Thyroid gland (tissue), 4 donors: ENCODE measurements at regions not wholly inside any gene's neighbourhood (a gene's known extent, or its start where the extent isn't known, plus 50 kb on each side); places are given as distances from the start of the nearest gene placed in this dataset.

Experiments
- DNase-seq, 2 donors: peaks; one replicate each; pipeline ENCODE4 v3.0.0-alpha.2; 2019
- H3K27ac ChIP-seq, 3 donors: fragments of 200-600 bp; sonication (generic); 1 replicate in 2 of 3; 2 replicates in 1 of 3; pipeline ENCODE4 v1.5.1; 2016 to 2019; ENCODE audit warnings: mild to moderate bottlenecking in 1 of 3, moderate library complexity in 1 of 3
- H3K27me3 ChIP-seq: fragments of 200-600 bp; sonication (generic); one replicate; pipeline ENCODE4 v1.5.1; 2019
- H3K36me3 ChIP-seq, 2 donors: fragments of 200-600 bp; sonication (generic); one replicate each; pipeline ENCODE4 v1.5.1; 2016 to 2019
- H3K4me1 ChIP-seq, 2 donors: fragments of 200-600 bp; sonication (generic); one replicate each; pipeline ENCODE4 v1.5.1; 2017 to 2019
- H3K4me3 ChIP-seq, 3 donors: fragments of 200-600 bp; sonication (generic); replicated peaks in 1 of 3; 1 replicate in 2 of 3; 2 replicates in 1 of 3; pipeline ENCODE4 v1.5.1; 2016; ENCODE audit warnings: mild to moderate bottlenecking in 1 of 3
- H3K9me3 ChIP-seq: fragments of 200-600 bp; sonication (generic); one replicate; pipeline ENCODE4 v1.5.1; 2017
- CTCF ChIP-seq, 6 experiments: fragments of 200-600 bp in 3 of 6; fragments of 450-650 bp in 3 of 6; sonication (generic) in 3 of 6; IDR thresholded peaks; one replicate each; pipeline ENCODE4 v1.5.1; 2016 to 2019; ENCODE audit warnings: antibody characterized with exemption in 6 of 6, mild to moderate bottlenecking in 2 of 6, inconsistent platforms in 1 of 6, moderate library complexity in 1 of 6
- POLR2A ChIP-seq, 2 donors: fragments of 450-650 bp; IDR thresholded peaks; one replicate each; pipeline ENCODE4 v1.6.1; 2017; ENCODE audit warnings: antibody characterized with exemption in 2 of 2, mild to moderate bottlenecking in 2 of 2, moderate library complexity in 1 of 2
- WGBS, 2 donors: methylation state at CpG; one replicate each; pipeline ENCODE4 v1.1.5; 2017; 5-methylcytosine and 5-hydroxymethylcytosine counted together
- intact Hi-C: fragments of 100-400 bp; cut with DNase I; formaldehyde crosslinking; loops from one replicate; pipeline ENCODE4 v1.15.1; 2023

GRCh38 chr3:80434366-80434765 lies 666.6 kb upstream of the ROBO1 start:
- Histone ChIP-seq H3K27me3 (no peaks in the 10 kb centered on the region), H3K4me3 (no peak overlapping the region), H3K9me3 (no peaks in the 10 kb centered on the region), H3K36me3 (no peaks in the 10 kb centered on the region), H3K4me1 (no peaks in the 10 kb centered on the region), H3K27ac (no peak overlapping the region)
- DNase-seq, result no peak
- no peak for TF ChIP-seq CTCF (IDR thresholded peaks at IDR 0.05)
- TF ChIP-seq POLR2A (IDR thresholded peaks at IDR 0.05), result no peak
- 85 to 88% methylated on average over 3 of the region's 3 CpGs for WGBS, 2 donors
- intact Hi-C loops, result no loop called here

GRCh38 chr3:80424951-80425350 lies 657.2 kb upstream of the ROBO1 start:
- H3K9me3 ChIP-seq, result no peaks in the 10 kb centered on the region
- WGBS, 2 donors, result 36 to 40% methylated on average over 2 of the region's 2 CpGs
- intact Hi-C loops, result no loop called here
- no peak for TF ChIP-seq POLR2A (IDR thresholded peaks at IDR 0.05)
- no peak for TF ChIP-seq CTCF (IDR thresholded peaks at IDR 0.05)
- no peaks in the 10 kb centered on the region for H3K36me3 ChIP-seq
- no peaks in the 10 kb centered on the region for H3K27me3 ChIP-seq
- DNase-seq, result no peak
- H3K4me1 ChIP-seq, result no peaks in the 10 kb centered on the region
- no peak overlapping the region for H3K4me3 ChIP-seq
- H3K27ac ChIP-seq, result no peak overlapping the region

- 74 to 78% methylated on average over 7 of the region's 7 CpGs for WGBS, 2 donors
- Histone ChIP-seq H3K4me1 (no peaks in the 10 kb centered on the region), H3K36me3 (no peaks in the 10 kb centered on the region), H3K27me3 (no peaks in the 10 kb centered on the region), H3K4me3 (no peak overlapping the region), H3K9me3 (no peaks in the 10 kb centered on the region), H3K27ac (no peak overlapping the region)
- DNase-seq, result no peak
- intact Hi-C loops, result no loop called here
- no peak for TF ChIP-seq CTCF (IDR thresholded peaks at IDR 0.05)
- no peak for TF ChIP-seq POLR2A (IDR thresholded peaks at IDR 0.05)
Measured at GRCh38 chr3:80408030-80408721, 640.4 kb upstream of the ROBO1 start.

- no peaks in the 10 kb centered on the region for H3K9me3 ChIP-seq
- H3K4me1 ChIP-seq, result no peaks in the 10 kb centered on the region
- no peak overlapping the region for H3K4me3 ChIP-seq
- no peaks in the 10 kb centered on the region for H3K27me3 ChIP-seq
- WGBS, 2 donors, result 90 to 91% methylated on average over 5 of the region's 5 CpGs
- intact Hi-C loops, result no loop called here
- no peak overlapping the region for H3K27ac ChIP-seq
- no peak for DNase-seq
- TF ChIP-seq CTCF (IDR thresholded peaks at IDR 0.05), result no peak
- no peak for TF ChIP-seq POLR2A (IDR thresholded peaks at IDR 0.05)
- H3K36me3 ChIP-seq, result no peaks in the 10 kb centered on the region
Measured at GRCh38 chr3:80405618-80406017, 637.8 kb upstream of the ROBO1 start.

GRCh38 chr3:80395023-80395422 lies 627.2 kb upstream of the ROBO1 start:
- WGBS, 2 donors, result 87 to 89% methylated on average over 5 of the region's 5 CpGs
- Histone ChIP-seq H3K4me1 (no peaks in the 10 kb centered on the region), H3K27ac (no peak overlapping the region), H3K4me3 (no peak overlapping the region), H3K27me3 (no peaks in the 10 kb centered on the region), H3K36me3 (no peaks in the 10 kb centered on the region), H3K9me3 (no peaks in the 10 kb centered on the region)
- intact Hi-C loops, result no loop called here
- no peak for TF ChIP-seq CTCF (IDR thresholded peaks at IDR 0.05)
- no peak for TF ChIP-seq POLR2A (IDR thresholded peaks at IDR 0.05)
- no peak for DNase-seq
